Left ventricle myocardium superior (tissue), 1 donor: ENCODE measurements at regions not wholly inside any gene's neighbourhood (a gene's known extent, or its start where the extent isn't known, plus 50 kb on each side); places are given as distances from the start of the nearest gene placed in this dataset.
A peak's percentile ranks its signal among the peaks of the same experiment; 100 is the strongest.
"Not testable (repeated sequence)": the region's sequence is repeated elsewhere in the genome, so short reads cannot be mapped to it uniquely, and the experiment has no call there.

ENCODE experiments used
- ATAC-seq: fragments of 200-7000 bp; cut with Tn5 transposase; one replicate; pipeline ENCODE4 v1.9.1; 2020; ENCODE audit warnings: mild to moderate bottlenecking, moderate library complexity
- DNase-seq: peaks from one replicate; pipeline ENCODE4 v3.0.0-alpha.2; 2020
- intact Hi-C: fragments of 100-400 bp; cut with micrococcal nuclease; formaldehyde crosslinking; loops from one replicate; pipeline ENCODE4 v1.11.0; 2022
- donor health status: DM: no; HTN: yes; CAD: no; lungs with severe emphysema.

- DNase-seq (no peak), ATAC-seq (no peak)
- intact Hi-C loops: no loop called here
Observed at GRCh38 chr1:217150366-217150765, 427.1 kb upstream of the ESRRG start.

GRCh38 chr1:217149791-217150190 lies 426.6 kb upstream of the ESRRG start:
- ATAC-seq (no peak), DNase-seq (no peak)
- intact Hi-C loops: no loop called here

- no peak for ATAC-seq
- intact Hi-C loops: no loop called here
- no peak for DNase-seq
Observed at GRCh38 chr1:217141711-217142110, 418.5 kb upstream of the ESRRG start.

GRCh38 chr1:217140041-217140901 lies 417.0 kb upstream of the ESRRG start:
- ATAC-seq: peak; percentile 82
- intact Hi-C loops: no loop called here
- DNase-seq: peak; percentile 39

- DNase-seq (peak; percentile 54), ATAC-seq (peak; percentile 53)
Observed at GRCh38 chr1:217139513-217139912, 416.3 kb upstream of the ESRRG start.

GRCh38 chr1:217138799-217139466 lies 415.7 kb upstream of the ESRRG start:
- intact Hi-C loops: no loop called here
- DNase-seq: no peak
- no peak for ATAC-seq

More at GRCh38 chr1:217139513-217139912, 416.3 kb upstream of the ESRRG start:
- intact Hi-C loops: no loop called here

- intact Hi-C loops: no loop called here
Observed at GRCh38 chr1:217138173-217138765, 415.0 kb upstream of the ESRRG start.

GRCh38 chr1:217137210-217137881 lies 414.1 kb upstream of the ESRRG start:
- ATAC-seq: no peak
- intact Hi-C loops: no loop called here
- no peak for DNase-seq

More at GRCh38 chr1:217138173-217138765, 415.0 kb upstream of the ESRRG start:
- DNase-seq (no peak), ATAC-seq (no peak)

GRCh38 chr1:217136895-217137205 lies 413.6 kb upstream of the ESRRG start:
- ATAC-seq: no peak
- intact Hi-C loops: no loop called here
- DNase-seq: no peak

- DNase-seq: no peak
- intact Hi-C loops: no loop called here
- ATAC-seq: no peak
Observed at GRCh38 chr1:217135987-217136894, 413.0 kb upstream of the ESRRG start.

GRCh38 chr1:217135569-217135915 lies 412.3 kb upstream of the ESRRG start:
- intact Hi-C loops: no loop called here
- ATAC-seq (peak; percentile 54), DNase-seq (peak; percentile 63)

GRCh38 chr1:217134857-217135568 lies 411.8 kb upstream of the ESRRG start:
- intact Hi-C loops: no loop called here
- ATAC-seq (peak; percentile 70), DNase-seq (peak; percentile 47)

- ATAC-seq: peak; percentile 57
- DNase-seq: peak; percentile 49
- intact Hi-C loops: no loop called here
Observed at GRCh38 chr1:217133958-217134856, 411.0 kb upstream of the ESRRG start.

- no peak for ATAC-seq
- intact Hi-C loops: no loop called here
- no peak for DNase-seq
Observed at GRCh38 chr1:217133092-217133491, 409.9 kb upstream of the ESRRG start.

- ATAC-seq, DNase-seq, intact Hi-C loops: not testable (repeated sequence)
Observed at GRCh38 chr1:217123340-217123739, 400.1 kb upstream of the ESRRG start.

- ATAC-seq: no peak
- intact Hi-C loops: no loop called here
- DNase-seq: no peak
Observed at GRCh38 chr1:217117973-217118465, 394.8 kb upstream of the ESRRG start.
